ENCODE measurements at regions not wholly inside any gene's neighbourhood (a gene's known extent, or its start where the extent isn't known, plus 50 kb on each side); places are given as distances from the start of the nearest gene placed in this dataset.

- Histone ChIP-seq H3K4me3 (no peak overlapping the region), H3K27ac (no peak overlapping the region)
These were observed 95.9 kb upstream of the FREM2 start for GRCh38 chr13:38590796-38591507.

GRCh38 chr13:38602266-38602665 lies 84.6 kb upstream of the FREM2 start:
- Histone ChIP-seq H3K27ac (no peak overlapping the region), H3K4me3 (no peak overlapping the region)

GRCh38 chr13:38606699-38607535 lies 80.0 kb upstream of the FREM2 start:
- Histone ChIP-seq H3K27ac (no peak overlapping the region), H3K4me3 (no peak overlapping the region)

GRCh38 chr13:38617936-38618335 lies 68.9 kb upstream of the FREM2 start:
- Histone ChIP-seq H3K27ac (no peak overlapping the region), H3K4me3 (no peak overlapping the region)

GRCh38 chr13:38618336-38618735 lies 68.5 kb upstream of the FREM2 start:
- Histone ChIP-seq H3K4me3 (no peak overlapping the region), H3K27ac (no peak overlapping the region)

GRCh38 chr13:38618881-38619280 lies 68.0 kb upstream of the FREM2 start:
- no peak overlapping the region for H3K27ac ChIP-seq
- H3K4me3 ChIP-seq, result no peak overlapping the region

GRCh38 chr13:38620876-38621275 lies 66.0 kb upstream of the FREM2 start:
- H3K27ac ChIP-seq, result no peak overlapping the region
- H3K4me3 ChIP-seq, result no peak overlapping the region

- Histone ChIP-seq H3K4me3 (no peak overlapping the region), H3K27ac (no peak overlapping the region)
These were observed 62.1 kb upstream of the FREM2 start for GRCh38 chr13:38624822-38625221.

- H3K27ac ChIP-seq, result no peak overlapping the region
These were observed 58.3 kb upstream of the FREM2 start for GRCh38 chr13:38628554-38628953.

GRCh38 chr13:38630780-38631179 lies 56.1 kb upstream of the FREM2 start:
- H3K27ac ChIP-seq, result no peak overlapping the region
- no peak overlapping the region for H3K4me3 ChIP-seq

More at GRCh38 chr13:38628554-38628953, 58.3 kb upstream of the FREM2 start:
- H3K4me3 ChIP-seq, result no peak overlapping the region

GRCh38 chr13:38635030-38635429 lies 51.8 kb upstream of the FREM2 start:
- no peak overlapping the region for H3K27ac ChIP-seq
- no peak overlapping the region for H3K4me3 ChIP-seq

GRCh38 chr13:38636073-38636472 lies 50.8 kb upstream of the FREM2 start:
- Histone ChIP-seq H3K4me3 (no peak overlapping the region), H3K27ac (no peak overlapping the region)

GRCh38 chr13:38636761-38637160 lies 50.1 kb upstream of the FREM2 start:
- Histone ChIP-seq H3K27ac (no peak overlapping the region), H3K4me3 (no peak overlapping the region)
